ENCODE measurements at regions not wholly inside any gene's neighbourhood (a gene's known extent, or its start where the extent isn't known, plus 50 kb on each side); places are given as distances from the start of the nearest gene placed in this dataset.
A peak's percentile ranks its signal among the peaks of the same experiment; 100 is the strongest.

DNA sequence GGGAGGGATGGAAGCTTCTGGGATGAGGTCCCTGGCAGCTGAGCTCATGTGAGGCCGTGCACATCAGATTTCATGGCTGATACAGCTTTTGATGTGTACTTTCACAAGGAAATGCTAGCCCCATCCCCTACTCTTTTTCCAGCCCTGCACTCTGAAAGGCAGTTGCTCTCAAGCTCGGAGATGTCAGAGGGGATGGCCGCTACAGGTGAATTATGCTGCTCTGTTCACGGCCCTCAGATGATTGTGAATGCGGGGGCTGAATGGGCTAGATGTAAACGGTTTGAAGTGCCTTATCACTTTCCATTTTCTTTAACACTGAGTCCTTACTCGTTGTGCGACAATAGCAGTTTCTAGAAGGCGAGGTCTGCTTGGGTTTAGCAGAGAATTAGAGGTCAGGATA lies 88.0 kb upstream of the RASGRF1 start:
- intact Hi-C loops (cut with DNase I) = no loop called here
- ATAC-seq (no peak), DNase-seq (no peak)
- H3K9me3 ChIP-seq = no peaks in the 10 kb centered on the region
- H3K27ac ChIP-seq = no peak overlapping the region
- no peak for TF ChIP-seq POLR2A (IDR thresholded peaks at IDR 0.05)
- TF ChIP-seq, protein P1, sequence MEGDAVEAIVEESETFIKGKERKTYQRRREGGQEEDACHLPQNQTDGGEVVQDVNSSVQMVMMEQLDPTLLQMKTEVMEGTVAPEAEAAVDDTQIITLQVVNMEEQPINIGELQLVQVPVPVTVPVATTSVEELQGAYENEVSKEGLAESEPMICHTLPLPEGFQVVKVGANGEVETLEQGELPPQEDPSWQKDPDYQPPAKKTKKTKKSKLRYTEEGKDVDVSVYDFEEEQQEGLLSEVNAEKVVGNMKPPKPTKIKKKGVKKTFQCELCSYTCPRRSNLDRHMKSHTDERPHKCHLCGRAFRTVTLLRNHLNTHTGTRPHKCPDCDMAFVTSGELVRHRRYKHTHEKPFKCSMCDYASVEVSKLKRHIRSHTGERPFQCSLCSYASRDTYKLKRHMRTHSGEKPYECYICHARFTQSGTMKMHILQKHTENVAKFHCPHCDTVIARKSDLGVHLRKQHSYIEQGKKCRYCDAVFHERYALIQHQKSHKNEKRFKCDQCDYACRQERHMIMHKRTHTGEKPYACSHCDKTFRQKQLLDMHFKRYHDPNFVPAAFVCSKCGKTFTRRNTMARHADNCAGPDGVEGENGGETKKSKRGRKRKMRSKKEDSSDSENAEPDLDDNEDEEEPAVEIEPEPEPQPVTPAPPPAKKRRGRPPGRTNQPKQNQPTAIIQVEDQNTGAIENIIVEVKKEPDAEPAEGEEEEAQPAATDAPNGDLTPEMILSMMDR (IDR thresholded peaks at IDR 0.05) = no peak
- no peak overlapping the region for H3K4me3 ChIP-seq
- no peaks in the 10 kb centered on the region for H3K36me3 ChIP-seq
- no peaks in the 10 kb centered on the region for H3K27me3 ChIP-seq
- H3K4me1 ChIP-seq = no peaks in the 10 kb centered on the region
- WGBS, 4 donors = 72 to 80% (median 78%) methylated on average over 8 to 9 of the region's 9 CpGs

DNA sequence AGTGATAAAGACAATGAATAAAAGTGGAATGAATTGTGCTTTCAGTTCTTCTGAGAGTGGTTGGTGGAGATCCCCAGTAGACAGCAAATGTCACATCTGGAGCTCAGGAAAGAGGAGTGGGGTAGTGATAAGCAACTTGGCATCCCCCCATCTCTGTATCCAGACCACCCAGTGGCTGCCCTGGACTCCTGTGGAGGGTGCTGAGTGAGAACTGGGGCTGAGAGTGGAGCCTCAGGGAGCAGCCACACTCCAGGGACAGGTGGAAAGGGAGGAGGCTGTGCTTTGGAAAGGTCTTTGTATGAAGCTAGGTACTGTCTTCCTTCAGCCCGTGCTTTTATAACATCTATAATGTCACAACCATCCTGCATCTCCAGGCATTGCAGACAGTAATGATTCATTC lies 85.6 kb upstream of the RASGRF1 start:
- TF ChIP-seq POLR2A (IDR thresholded peaks at IDR 0.05) = no peak
- TF ChIP-seq, protein P1 (IDR thresholded peaks at IDR 0.05) = no peak
- Histone ChIP-seq H3K4me1 (peaks cover 0 to 11% (median 0%) of the 10 kb centered on the region in 12 donors), H3K27me3 (peaks cover 0 to 8% (median 0%) of the 10 kb centered on the region in 9 donors), H3K36me3 (no peaks in the 10 kb centered on the region), H3K9me3 (no peaks in the 10 kb centered on the region), H3K27ac (no peak overlapping the region), H3K4me3 (no peak overlapping the region)
- DNase-seq = no peak
- ATAC-seq = no peak
- 79 to 100% (median 88%) methylated on average over 1 of the region's 1 CpG for WGBS, 4 donors
- intact Hi-C loops (cut with DNase I) = no loop called here

DNA sequence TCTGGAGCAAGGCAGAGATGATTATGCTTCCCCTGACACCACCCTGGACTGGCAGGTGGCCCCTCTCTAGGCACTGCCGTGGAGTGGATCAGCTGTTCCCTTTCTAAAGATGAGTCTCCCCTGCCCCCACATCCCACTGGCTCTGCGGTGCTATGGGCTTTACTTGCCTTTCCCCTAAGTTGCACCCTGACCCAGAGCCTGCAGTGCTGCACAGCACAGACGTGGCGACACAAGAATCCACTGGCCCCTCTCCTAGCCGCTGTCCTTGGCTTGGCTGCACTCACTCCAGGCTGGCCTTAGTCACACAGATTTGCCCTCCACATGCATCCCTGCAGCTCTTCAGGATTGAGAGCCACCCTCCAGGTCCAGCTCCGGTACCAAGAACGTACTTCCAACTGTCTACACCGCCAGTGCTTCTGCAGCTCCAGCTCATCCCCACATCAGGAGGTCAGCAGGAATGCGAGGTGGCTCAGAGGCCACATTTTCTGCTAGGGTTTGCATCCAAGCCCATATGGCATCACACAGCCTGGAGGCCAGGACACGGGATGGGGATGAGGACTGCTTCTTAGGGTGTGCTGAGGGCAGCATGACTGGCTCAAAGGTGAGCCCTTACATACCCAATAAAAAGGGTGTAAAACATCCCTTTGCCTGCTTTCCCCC lies 82.4 kb upstream of the RASGRF1 start:
- H3K4me3 ChIP-seq = no peak overlapping the region
- H3K27ac ChIP-seq = no peak overlapping the region
- H3K4me1 ChIP-seq = peaks cover 0 to 30% (median 9%) of the 10 kb centered on the region in 12 donors
- 66 to 79% (median 71%) methylated on average over 10 of the region's 10 CpGs for WGBS, 4 donors
- H3K27me3 ChIP-seq = peaks cover 0 to 11% (median 0%) of the 10 kb centered on the region in 9 donors
- intact Hi-C loops (cut with DNase I) = no loop called here
- no peaks in the 10 kb centered on the region for H3K36me3 ChIP-seq
- peak in 1 of 5 donors; percentile 39 for DNase-seq
- ATAC-seq = peak in 1 of 4 donors; percentile 28
- H3K9me3 ChIP-seq = no peaks in the 10 kb centered on the region
- TF ChIP-seq POLR2A (IDR thresholded peaks at IDR 0.05) = no peak
- TF ChIP-seq, protein P1 (IDR thresholded peaks at IDR 0.05) = no peak

DNA sequence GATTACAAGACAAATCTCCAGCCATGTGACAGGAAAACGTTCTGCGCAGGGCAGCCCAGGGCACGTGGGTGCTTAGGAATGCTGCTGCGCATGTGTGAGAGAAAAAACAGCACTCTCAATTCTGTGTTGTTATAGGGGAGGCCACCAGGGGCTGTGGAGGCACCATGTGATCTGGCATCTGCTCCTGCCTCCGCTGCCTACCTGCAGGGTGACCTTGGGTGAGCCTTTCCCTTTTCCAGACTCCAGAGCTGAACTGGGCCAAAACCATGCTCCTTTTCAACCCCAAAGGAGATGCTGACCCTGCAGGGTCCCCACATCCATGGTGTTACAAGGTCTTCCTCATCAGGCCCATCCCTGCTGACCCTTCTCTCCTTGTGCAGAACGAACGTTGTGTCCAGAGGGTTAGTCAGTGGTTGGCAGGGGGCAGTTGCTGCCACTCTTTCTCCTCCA lies 81.5 kb upstream of the RASGRF1 start:
- TF ChIP-seq POLR2A (IDR thresholded peaks at IDR 0.05) = no peak
- TF ChIP-seq, protein P1 (IDR thresholded peaks at IDR 0.05) = peak in 1 of 12 donors; percentile 2
- Histone ChIP-seq H3K4me1 (peaks cover 0 to 30% (median 9%) of the 10 kb centered on the region in 12 donors), H3K36me3 (no peaks in the 10 kb centered on the region), H3K27ac (no peak overlapping the region), H3K4me3 (no peak overlapping the region), H3K27me3 (peaks cover 0 to 11% (median 0%) of the 10 kb centered on the region in 9 donors), H3K9me3 (no peaks in the 10 kb centered on the region)
- DNase-seq (no peak), ATAC-seq (no peak)
- 40 to 52% (median 44%) methylated on average over 7 of the region's 7 CpGs for WGBS, 4 donors
- intact Hi-C loops (cut with DNase I) = no loop called here

All from heart left ventricle (tissue), 16 donors.